ENCODE measurements at regions not wholly inside any gene's neighbourhood (a gene's known extent, or its start where the extent isn't known, plus 50 kb on each side); places are given as distances from the start of the nearest gene placed in this dataset.

GRCh38 chr6:54633601-54634000 is 213.0 kb upstream of the FAM83B start:
- ATAC-seq: no peak
- Histone ChIP-seq H3K4me1 (ENCODE audit: low read depth) (no peaks in the 10 kb centered on the region), H3K4me3 (no peak overlapping the region), H3K9me3 (no peaks in the 10 kb centered on the region), H3K36me3 (ENCODE audit: low read depth) (no peaks in the 10 kb centered on the region)
- DNase-seq: no peak
- intact Hi-C loops (cut with DNase I, micrococcal nuclease): no loop called here
- TF ChIP-seq, protein P1, sequence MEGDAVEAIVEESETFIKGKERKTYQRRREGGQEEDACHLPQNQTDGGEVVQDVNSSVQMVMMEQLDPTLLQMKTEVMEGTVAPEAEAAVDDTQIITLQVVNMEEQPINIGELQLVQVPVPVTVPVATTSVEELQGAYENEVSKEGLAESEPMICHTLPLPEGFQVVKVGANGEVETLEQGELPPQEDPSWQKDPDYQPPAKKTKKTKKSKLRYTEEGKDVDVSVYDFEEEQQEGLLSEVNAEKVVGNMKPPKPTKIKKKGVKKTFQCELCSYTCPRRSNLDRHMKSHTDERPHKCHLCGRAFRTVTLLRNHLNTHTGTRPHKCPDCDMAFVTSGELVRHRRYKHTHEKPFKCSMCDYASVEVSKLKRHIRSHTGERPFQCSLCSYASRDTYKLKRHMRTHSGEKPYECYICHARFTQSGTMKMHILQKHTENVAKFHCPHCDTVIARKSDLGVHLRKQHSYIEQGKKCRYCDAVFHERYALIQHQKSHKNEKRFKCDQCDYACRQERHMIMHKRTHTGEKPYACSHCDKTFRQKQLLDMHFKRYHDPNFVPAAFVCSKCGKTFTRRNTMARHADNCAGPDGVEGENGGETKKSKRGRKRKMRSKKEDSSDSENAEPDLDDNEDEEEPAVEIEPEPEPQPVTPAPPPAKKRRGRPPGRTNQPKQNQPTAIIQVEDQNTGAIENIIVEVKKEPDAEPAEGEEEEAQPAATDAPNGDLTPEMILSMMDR (IDR thresholded peaks at IDR 0.05): no peak

DNA sequence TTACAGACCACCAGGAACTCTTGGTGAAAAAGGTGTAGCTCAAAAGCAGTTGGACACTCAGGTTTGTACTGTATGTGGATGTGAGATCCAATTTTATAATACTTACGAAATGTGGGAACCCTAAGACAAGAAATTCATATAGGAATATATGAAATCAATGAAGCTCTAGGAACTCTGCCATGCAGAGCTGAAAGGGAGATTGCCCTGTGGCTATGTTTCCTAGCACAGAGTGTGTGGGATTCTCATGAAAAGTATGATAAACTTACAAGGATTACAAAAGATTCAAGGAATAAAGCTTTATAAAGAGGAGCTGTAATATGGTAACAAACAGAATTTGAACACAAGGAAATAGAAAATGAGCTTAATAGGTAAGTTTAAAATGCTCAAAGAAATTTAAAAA is 205.7 kb upstream of the FAM83B start:
- no peaks in the 10 kb centered on the region for H3K36me3 ChIP-seq (ENCODE audit: low read depth)
- H3K9me3 ChIP-seq: no peaks in the 10 kb centered on the region
- ATAC-seq: no peak
- intact Hi-C loops (cut with DNase I, micrococcal nuclease): no loop called here
- H3K4me3 ChIP-seq: no peak overlapping the region
- no peaks in the 10 kb centered on the region for H3K4me1 ChIP-seq (ENCODE audit: low read depth)
- no peak for DNase-seq
- TF ChIP-seq, protein P1 (IDR thresholded peaks at IDR 0.05): no peak

- no peaks in the 10 kb centered on the region for H3K4me1 ChIP-seq (ENCODE audit: low read depth)
- no peaks in the 10 kb centered on the region for H3K36me3 ChIP-seq (ENCODE audit: low read depth)
- no peak for ATAC-seq
- H3K4me3 ChIP-seq: no peak overlapping the region
- TF ChIP-seq, protein P1 (IDR thresholded peaks at IDR 0.05): no peak
- no peaks in the 10 kb centered on the region for H3K9me3 ChIP-seq
- DNase-seq: no peak
- intact Hi-C loops (cut with DNase I, micrococcal nuclease): no loop called here
Observed at GRCh38 chr6:54646069-54646950, 200.3 kb upstream of the FAM83B start.

DNA sequence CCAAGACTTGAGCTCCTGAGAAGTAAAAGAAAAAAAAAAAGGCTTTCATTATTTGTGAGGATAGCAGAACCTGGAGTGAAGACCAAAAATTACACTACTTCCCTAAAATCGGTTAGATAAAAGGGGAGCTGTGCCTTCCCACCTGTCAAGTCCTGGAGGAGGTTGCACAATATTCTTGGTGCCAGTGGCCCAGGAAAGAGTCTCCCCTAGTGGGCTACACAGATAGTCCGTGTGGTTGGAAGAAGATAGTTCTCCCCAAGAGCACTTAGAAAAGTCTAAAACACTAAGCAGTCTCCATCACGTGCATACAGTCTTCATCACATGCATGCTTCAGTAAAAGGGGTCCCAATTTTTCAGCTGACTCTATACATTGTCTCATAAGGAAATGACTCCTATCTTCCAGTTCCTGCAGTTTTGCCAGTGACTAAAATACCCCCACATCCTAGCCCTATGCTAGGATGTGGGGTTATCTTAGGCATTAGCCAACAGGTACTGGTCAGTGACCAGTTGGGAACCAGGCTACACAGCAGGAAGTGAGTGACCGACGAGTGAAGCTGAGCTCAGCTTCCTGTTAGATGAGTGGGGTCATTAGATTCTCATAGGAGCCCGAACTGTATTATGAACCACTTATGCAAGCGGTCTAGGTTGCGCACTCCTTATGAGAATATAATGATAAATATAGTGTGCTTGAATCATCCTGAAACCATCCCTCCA is 199.5 kb upstream of the FAM83B start:
- H3K4me1 ChIP-seq (ENCODE audit: low read depth): no peaks in the 10 kb centered on the region
- intact Hi-C loops (cut with DNase I, micrococcal nuclease): no loop called here
- ATAC-seq: no peak
- TF ChIP-seq, protein P1 (IDR thresholded peaks at IDR 0.05): no peak
- H3K4me3 ChIP-seq: no peak overlapping the region
- no peaks in the 10 kb centered on the region for H3K9me3 ChIP-seq
- no peaks in the 10 kb centered on the region for H3K36me3 ChIP-seq (ENCODE audit: low read depth)
- DNase-seq: no peak

DNA sequence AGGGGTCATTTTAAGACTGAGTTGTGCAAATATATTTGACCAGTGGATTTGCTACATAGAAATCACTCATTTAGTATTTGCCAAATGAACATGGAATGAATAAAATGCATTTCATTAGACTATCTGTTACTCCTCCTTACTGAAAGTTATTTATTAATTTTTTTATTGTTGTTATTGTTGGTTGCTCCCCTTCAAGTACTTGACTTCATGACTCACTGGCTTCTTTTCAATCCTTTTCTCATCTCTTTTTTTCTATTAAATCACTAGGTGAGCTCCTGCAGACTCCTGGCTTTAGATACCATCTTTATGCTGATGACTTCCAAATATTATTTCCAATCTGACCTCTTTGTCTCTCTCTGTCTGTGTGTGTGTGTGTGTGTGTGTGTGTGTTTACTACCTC is 192.2 kb upstream of the FAM83B start:
- no peak for ATAC-seq
- TF ChIP-seq, protein P1 (IDR thresholded peaks at IDR 0.05): no peak

More for the DNA sequence above, 192.2 kb upstream of the FAM83B start:
- H3K4me3 ChIP-seq: no peak overlapping the region
- H3K4me1 ChIP-seq (ENCODE audit: low read depth): no peaks in the 10 kb centered on the region
- intact Hi-C loops (cut with DNase I, micrococcal nuclease): no loop called here
- no peaks in the 10 kb centered on the region for H3K9me3 ChIP-seq
- DNase-seq: no peak
- no peaks in the 10 kb centered on the region for H3K36me3 ChIP-seq (ENCODE audit: low read depth)

All from mucosa of descending colon (tissue), 3 donors.